GM12864 (cell line): ENCODE measurements at regions not wholly inside any gene's neighbourhood (a gene's known extent, or its start where the extent isn't known, plus 50 kb on each side); places are given as distances from the start of the nearest gene placed in this dataset.
A peak's percentile ranks its signal among the peaks of the same experiment; 100 is the strongest.

Experiments
- DNase-seq: peaks from one replicate; pipeline ENCODE4 v3.0.0-alpha.2; 2011; ENCODE audit warnings: low read depth
- H3K4me3 ChIP-seq: 2 replicates; pipeline ENCODE4 v1.5.1; 2011; ENCODE audit warnings: mild to moderate bottlenecking, low read depth, low read length, control low read depth
- CTCF ChIP-seq: IDR thresholded peaks from 2 replicates; pipeline ENCODE4 v1.5.1; 2011; ENCODE audit warnings: low read depth, mild to moderate bottlenecking, moderate library complexity, low read length, control low read depth, inconsistent platforms; ENCODE audit errors: missing control alignments

GRCh38 chr2:9707611-9708160 lies 76.9 kb upstream of the YWHAQ start:
- DNase-seq = no peak
- no peak overlapping the region for H3K4me3 ChIP-seq
- no peak for TF ChIP-seq CTCF

DNA sequence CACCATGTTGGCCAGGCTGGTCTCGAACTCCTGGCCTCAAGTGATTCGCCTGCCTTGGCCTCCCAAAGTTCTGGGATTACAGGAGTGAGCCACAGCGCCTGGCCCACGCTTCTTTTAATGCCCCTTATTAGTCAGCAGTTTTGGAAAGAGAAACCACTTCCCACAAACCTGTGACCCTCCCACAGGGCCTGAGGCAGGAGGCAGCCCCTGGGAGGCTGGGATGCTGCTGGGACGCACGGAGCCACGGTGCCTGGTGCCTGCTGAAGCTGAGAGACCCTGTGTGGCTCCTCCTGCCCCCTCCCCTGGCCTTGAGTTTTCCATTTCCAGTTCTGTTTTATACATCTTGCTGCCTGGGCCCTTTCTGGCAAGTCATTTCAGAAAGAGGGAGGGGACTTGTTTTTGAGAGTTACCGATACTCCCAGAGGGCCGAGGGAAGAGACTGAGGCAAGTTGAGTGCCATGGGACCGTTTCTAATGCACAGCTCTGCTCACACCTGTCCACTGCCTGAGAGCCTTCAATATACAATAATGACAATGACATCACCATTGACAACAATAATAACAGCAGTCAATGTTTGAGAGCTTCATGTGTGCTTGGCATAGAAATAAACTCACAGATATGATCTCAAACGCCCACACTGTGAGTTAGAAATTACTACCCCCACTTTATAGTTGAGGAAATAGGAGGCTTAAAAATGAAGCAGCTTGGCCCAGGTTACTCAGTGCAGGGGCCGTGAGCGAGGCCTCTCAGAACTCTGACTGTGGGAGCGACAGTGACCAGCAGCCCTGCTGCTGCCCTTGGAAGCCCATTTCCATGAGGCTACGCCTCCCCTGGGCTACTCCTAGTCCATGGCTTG lies 78.1 kb upstream of the YWHAQ start:
- TF ChIP-seq CTCF = no peak
- no peak overlapping the region for H3K4me3 ChIP-seq
- DNase-seq = peak; percentile 24

GRCh38 chr2:9709539-9710285 lies 78.9 kb upstream of the YWHAQ start:
- DNase-seq = no peak
- no peak overlapping the region for H3K4me3 ChIP-seq
- TF ChIP-seq CTCF = no peak

GRCh38 chr2:9710311-9710710 lies 79.5 kb upstream of the YWHAQ start:
- TF ChIP-seq CTCF = no peak
- DNase-seq = no peak
- no peak overlapping the region for H3K4me3 ChIP-seq

- H3K4me3 ChIP-seq = no peak overlapping the region
- no peak for DNase-seq
- no peak for TF ChIP-seq CTCF
These were observed 81.5 kb upstream of the YWHAQ start for GRCh38 chr2:9712263-9712662.

GRCh38 chr2:9714630-9715214 lies 83.9 kb upstream of the YWHAQ start:
- no peak overlapping the region for H3K4me3 ChIP-seq
- no peak for TF ChIP-seq CTCF
- DNase-seq = no peak
